Pancreas (tissue), 10 donors: ENCODE measurements at regions not wholly inside any gene's neighbourhood (a gene's known extent, or its start where the extent isn't known, plus 50 kb on each side); places are given as distances from the start of the nearest gene placed in this dataset.

Experiments
- ATAC-seq, 4 donors: fragments of 200-7000 bp; cut with Tn5 transposase; one replicate each; pipeline versions ENCODE4 v1.8.0 to v1.9.1; 2020; ENCODE audit warnings: mild to moderate bottlenecking in 4 of 4, moderate library complexity in 4 of 4
- DNase-seq, 6 donors: peaks; one replicate each; pipeline ENCODE4 v3.0.0-alpha.2; 2020
- FAIRE-seq: peaks from 2 replicates; lab custom pipeline; 2012; peaks lifted over from hg19 to GRCh38; lab: Jason Lieb, UNC
- H3K27ac ChIP-seq, 4 donors: fragments of 200-600 bp; sonication (generic); 1 replicate in 3 of 4; 2 replicates in 1 of 4; pipeline versions ENCODE4 v1.5.0 to v1.8.0; 2020
- H3K27me3 ChIP-seq, 4 donors: fragments of 200-600 bp; one replicate each; pipeline ENCODE4 v1.8.0; 2021
- H3K36me3 ChIP-seq, 3 donors: fragments of 200-600 bp; sonication (generic) in 1 of 3; one replicate each; pipeline versions ENCODE4 v1.5.0 to v1.8.0; 2020 to 2021
- H3K4me1 ChIP-seq, 3 donors: fragments of 200-600 bp; one replicate each; pipeline ENCODE4 v1.8.0; 2021
- H3K4me3 ChIP-seq, 4 donors: fragments of 200-600 bp; sonication (generic) in 2 of 4; one replicate each; pipeline versions ENCODE4 v1.5.0 to v1.8.0; 2020 to 2021
- H3K9me3 ChIP-seq, 4 donors: fragments of 200-600 bp; one replicate each; pipeline ENCODE4 v1.8.0; 2021
- CTCF ChIP-seq, 4 donors: fragments of 200-600 bp; sonication (generic) in 3 of 4; IDR thresholded peaks; one replicate each; pipeline versions ENCODE4 v1.5.0 to v1.8.0; 2021; ENCODE audit warnings: antibody characterized with exemption in 4 of 4
- WGBS, 2 donors: extraction: QIAGEN DNeasy Blood & Tissue Kit; methylation state at CpG; one replicate each; pipeline ENCODE4 v1.1.7; 2013; 5-methylcytosine and 5-hydroxymethylcytosine counted together
- intact Hi-C, 3 donors: fragments of 100-400 bp; cut with DNase I; formaldehyde crosslinking; loops; one replicate each; pipeline versions ENCODE4 v1.11.1 to v1.14.2; 2022
- donor health status: healthy with polysubstance abuse.
- donor health status: DM: no; HTN: no; CAD: no; lungs with moderate emphysema.
- donor health status: DM: no; HTN: no; CAD: no.
- donor health status: control.
- donor health status: control.
- donor health status: Bipolar disorder and iron deficiency.
- donor health status: DM: yes; HTN: yes; CAD: no.
- donor health status: DM: no; HTN: no; CAD: no.
- donor health status: DM: no; HTN: no; CAD: no.
- donor health status: DM: yes; HTN: yes; CAD: no.

DNA sequence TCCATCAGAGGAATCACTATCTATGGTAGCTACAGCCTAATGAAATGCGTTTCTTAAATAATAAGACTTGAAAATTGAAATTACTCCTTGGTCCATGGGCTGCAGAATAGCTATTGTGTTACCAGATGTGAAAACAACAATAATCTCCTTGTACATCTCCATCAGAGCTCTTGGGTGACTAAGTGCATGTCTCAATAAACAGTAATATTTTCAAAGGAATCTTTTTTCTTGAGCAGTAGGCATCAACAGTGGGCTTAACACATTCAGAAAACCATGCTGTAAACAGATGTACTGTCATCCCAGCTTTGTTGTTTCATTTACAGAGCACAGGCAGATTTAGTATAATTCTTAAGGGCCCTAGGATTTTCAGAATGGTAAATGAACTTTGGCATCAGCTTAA, 67.3 kb downstream of the GLUD2 start:
- Histone ChIP-seq H3K4me1 (no peaks in the 10 kb centered on the region), H3K27ac (no peak overlapping the region), H3K27me3 (no peaks in the 10 kb centered on the region), H3K9me3 (no peaks in the 10 kb centered on the region), H3K4me3 (no peak overlapping the region), H3K36me3 (no peaks in the 10 kb centered on the region)
- WGBS, 2 donors, result 49 to 90% methylated on average over 1 of the region's 1 CpG
- no peak for FAIRE-seq
- no peak for DNase-seq
- no peak for TF ChIP-seq CTCF (IDR thresholded peaks at IDR 0.05)
- ATAC-seq, result no peak
- intact Hi-C loops, result no loop called here

- no peak overlapping the region for H3K4me3 ChIP-seq
- H3K27ac ChIP-seq, result no peak overlapping the region
- no peaks in the 10 kb centered on the region for H3K4me1 ChIP-seq
- FAIRE-seq (no peak), DNase-seq (no peak), ATAC-seq (no peak)
- H3K9me3 ChIP-seq, result no peaks in the 10 kb centered on the region
- TF ChIP-seq CTCF (IDR thresholded peaks at IDR 0.05), result no peak
- no peaks in the 10 kb centered on the region for H3K36me3 ChIP-seq
- WGBS, 2 donors, result 66 to 80% methylated on average over 4 of the region's 4 CpGs
- intact Hi-C loops, result no loop called here
- H3K27me3 ChIP-seq, result no peaks in the 10 kb centered on the region
Measured at GRCh38 chrX:121120690-121121605, 73.5 kb downstream of the GLUD2 start.

DNA sequence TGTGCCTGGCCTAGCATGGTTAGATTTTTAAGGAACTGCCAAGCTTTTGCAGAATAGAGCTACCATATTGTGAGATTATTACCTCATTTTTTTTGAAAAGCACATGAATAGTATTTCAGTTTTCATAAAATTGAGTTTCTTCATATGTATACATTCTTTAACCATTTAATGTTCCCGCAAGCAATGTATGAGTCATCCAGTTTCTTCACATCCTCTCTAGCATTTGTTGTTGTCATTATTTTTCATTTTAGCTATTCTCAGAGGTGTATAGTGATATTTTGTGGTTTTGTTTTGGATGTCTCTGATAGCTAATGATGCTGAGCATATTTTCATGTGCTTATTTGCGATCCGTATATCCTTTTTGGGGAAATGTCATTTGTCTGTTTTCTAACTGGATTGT, 74.9 kb downstream of the GLUD2 start:
- 90 to 98% methylated on average over 3 of the region's 3 CpGs for WGBS, 2 donors
- DNase-seq, result no peak
- Histone ChIP-seq H3K4me3 (no peak overlapping the region), H3K4me1 (no peaks in the 10 kb centered on the region), H3K27ac (no peak overlapping the region), H3K9me3 (no peaks in the 10 kb centered on the region), H3K36me3 (no peaks in the 10 kb centered on the region), H3K27me3 (no peaks in the 10 kb centered on the region)
- intact Hi-C loops, result no loop called here
- no peak for ATAC-seq
- TF ChIP-seq CTCF (IDR thresholded peaks at IDR 0.05), result no peak
- FAIRE-seq, result no peak

DNA sequence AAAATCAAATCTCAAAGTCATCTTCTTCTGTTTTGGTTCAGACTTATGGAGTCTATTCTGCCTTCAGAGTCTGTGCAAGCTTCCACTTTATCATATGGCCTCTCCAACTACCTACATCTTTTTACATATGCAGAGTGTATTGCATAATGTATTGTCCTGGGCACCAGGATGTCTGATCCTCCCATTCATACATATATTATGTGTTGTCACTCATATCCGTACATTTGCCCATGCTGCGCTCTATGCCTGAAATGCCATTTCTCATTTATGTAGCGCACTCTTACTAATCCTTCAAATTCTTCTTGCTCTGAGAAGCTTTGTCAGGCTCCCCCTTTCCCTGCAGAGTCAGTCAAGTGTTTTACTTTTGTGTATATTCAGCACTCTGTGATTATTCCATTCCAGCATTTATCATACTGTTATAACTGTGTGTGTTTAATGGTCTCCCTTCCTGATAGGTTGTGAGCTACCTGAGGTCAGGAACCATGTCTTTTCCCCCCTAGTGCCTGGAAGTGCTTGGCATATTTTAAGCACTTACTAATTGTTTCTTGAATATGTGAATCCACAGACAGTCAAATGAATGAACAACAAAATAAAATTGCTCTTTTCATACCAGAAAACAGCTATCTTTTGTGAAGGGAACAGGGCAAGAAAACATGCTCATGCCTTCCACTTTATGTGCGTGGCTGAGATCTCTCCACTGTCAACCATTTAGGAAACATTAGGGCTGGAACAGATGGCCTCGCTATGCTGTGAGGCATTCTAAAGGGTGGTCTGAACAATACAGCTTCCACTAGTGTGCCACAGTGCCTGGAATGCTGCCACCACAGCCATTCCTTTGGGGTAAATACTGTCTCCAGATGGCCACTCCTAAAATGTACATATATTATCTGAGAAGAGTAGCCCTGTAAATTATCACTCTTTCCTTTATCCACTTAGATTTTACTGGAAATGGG, 81.8 kb downstream of the GLUD2 start:
- H3K36me3 ChIP-seq, result no peaks in the 10 kb centered on the region
- H3K4me1 ChIP-seq, result no peaks in the 10 kb centered on the region
- no peaks in the 10 kb centered on the region for H3K27me3 ChIP-seq
- no peak for FAIRE-seq
- DNase-seq, result no peak
- no peak for ATAC-seq
- intact Hi-C loops, result no loop called here
- no peak for TF ChIP-seq CTCF (IDR thresholded peaks at IDR 0.05)
- 78 to 93% methylated on average over 5 of the region's 5 CpGs for WGBS, 2 donors
- H3K4me3 ChIP-seq, result no peak overlapping the region
- no peaks in the 10 kb centered on the region for H3K9me3 ChIP-seq
- H3K27ac ChIP-seq, result no peak overlapping the region
